DMS53 (cell line): ENCODE measurements at regions not wholly inside any gene's neighbourhood (a gene's known extent, or its start where the extent isn't known, plus 50 kb on each side); places are given as distances from the start of the nearest gene placed in this dataset.

Experiments used
- DNase-seq: peaks from one replicate; lab custom pipeline; 2025; lab: John Stamatoyannopoulos, UW

DNA sequence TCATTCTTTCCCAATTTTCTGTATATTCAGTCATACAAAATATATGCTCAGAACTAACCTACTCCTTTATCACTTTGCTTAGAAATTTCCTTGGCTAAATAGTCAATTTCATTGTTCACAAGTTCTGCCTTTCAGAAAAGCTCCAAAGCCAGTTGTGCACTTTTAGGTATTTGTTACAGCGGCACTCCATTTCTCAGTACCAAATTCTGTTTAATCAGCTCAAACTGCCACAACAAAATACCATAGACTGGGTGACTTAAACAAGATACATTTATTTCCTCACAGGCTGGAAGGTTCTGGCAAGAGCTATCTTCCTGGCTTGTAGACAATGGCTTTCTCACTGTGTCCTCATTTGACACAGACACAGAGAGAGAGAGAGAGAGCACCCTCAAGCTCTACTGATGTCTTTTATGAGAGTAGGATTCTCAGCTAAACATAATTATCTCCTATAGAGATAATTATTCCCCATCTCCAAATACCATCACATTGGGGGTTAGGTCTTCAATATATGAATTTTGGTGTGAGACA is 188.8 kb upstream of the FSTL5 start:
- DNase-seq, result no peak

DNA sequence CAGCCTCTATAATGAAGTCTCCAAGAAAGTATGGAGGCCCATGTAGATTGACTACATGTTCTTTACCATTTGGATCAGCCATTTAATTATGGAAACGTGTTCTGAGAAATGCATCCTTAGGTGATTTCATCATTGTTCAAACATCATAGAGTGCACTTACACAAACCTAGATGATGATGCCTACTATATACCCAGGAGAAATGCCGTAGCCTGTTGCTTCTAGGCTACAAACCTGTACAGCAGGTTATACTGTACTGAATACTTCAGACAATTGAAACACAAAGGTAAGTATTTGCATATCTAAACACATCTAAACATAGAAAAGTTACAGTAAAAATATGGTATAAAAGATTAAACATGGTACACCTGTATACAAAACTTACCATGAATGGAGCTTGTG is 186.5 kb upstream of the FSTL5 start:
- DNase-seq, result peak; percentile 89

DNA sequence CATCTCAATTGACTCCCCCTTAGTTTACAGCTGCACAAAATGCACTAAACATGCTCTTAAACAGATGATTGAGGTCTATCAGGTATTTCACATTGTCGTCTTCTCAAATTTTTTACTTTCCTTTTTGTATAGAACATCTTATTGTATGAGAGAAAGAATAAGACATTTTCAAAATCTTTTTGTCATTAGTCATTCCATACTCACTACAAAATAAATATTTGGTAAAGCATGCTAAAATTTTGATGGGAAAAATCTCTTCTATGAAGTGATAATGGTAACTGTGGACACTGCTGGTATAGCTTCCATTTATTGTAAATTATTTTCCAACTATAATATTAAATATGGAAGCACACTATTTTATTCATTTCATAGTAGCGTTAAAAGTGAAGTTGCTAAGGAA is 185.6 kb upstream of the FSTL5 start:
- DNase-seq, result no peak

DNA sequence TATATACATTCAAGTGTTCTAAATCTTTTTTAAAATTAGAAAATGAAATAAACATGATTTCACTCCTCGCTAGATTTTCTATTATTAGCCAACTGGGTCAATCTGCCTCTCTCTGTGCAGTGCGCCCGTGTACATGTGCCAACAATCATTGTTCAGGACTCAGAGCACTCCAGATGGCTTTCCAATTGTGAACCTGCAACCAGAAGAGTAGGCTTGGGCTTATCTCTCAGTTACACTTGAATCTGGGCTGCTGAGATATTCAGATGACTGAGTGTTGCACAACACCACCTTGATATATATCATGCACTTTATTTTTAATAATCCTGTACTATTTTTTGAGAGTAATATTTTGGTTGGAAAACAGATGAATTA is 184.0 kb upstream of the FSTL5 start:
- DNase-seq, result peak; percentile 1

DNA sequence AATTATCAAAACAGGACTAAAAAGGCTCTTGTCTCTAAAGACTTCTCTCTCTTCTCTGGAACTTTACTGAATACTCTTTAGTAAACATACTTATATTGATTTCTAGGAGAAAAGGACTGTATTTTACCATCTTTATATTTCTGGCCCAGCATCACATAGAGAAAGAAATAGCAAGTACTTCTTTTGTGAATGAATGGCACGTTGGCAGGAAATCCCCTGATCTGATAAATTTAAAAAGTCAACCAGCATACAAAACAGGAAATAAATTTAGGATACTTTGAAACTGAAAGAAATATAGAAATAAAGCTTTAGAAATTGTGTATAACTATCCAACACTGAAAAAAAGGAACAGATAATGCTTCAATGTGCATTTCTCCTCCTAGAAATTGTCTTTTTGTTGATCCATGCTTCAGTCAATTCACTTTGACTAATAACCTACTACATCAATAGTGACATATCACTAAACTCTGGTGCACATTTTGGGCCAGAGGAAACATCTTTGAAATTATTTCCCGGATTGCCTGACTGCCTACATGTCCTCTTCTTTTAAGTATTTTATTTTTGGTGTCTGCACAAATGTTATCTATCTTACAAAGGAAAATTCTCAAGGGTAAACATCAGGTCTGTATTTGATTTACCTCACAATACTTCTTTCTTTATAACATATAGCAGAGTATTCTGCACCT is 183.5 kb upstream of the FSTL5 start:
- no peak for DNase-seq

DNA sequence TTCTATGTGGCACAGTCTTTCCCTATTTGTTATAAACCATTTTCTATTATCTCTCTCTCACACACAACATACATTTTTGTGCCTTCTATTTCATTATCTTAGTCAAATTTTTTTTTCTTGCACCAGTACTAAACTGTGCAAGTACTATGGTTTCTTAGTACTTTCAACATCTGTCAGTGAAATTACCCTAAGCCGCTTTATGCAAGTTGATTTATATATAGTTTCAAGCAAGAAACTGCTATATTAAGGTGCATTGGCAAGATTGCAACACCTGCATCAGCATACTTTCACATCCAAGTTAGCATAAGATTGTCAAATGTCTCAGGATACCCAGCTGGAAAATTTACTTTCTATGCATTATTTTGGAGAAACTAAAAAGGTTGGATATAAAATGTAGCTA is 180.2 kb upstream of the FSTL5 start:
- no peak for DNase-seq

DNA sequence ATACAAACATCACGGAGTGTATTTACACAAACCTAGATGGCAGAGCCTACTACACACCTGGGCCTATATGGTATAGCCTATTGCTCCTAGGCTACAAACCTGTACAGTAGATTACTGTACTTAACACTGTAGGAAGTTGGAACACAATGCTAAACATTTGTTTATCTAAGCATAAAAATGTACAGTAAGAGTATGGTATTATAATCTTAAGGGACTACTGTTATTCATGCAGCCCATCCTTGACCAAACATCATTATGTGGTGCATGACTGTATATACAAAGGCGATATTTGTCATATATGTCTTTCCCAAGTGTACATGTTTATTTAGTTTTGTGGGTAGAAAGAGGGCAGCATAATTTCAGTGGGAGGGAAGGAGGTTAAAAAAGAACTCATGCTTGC is 177.7 kb upstream of the FSTL5 start:
- DNase-seq, result peak; percentile 81

DNA sequence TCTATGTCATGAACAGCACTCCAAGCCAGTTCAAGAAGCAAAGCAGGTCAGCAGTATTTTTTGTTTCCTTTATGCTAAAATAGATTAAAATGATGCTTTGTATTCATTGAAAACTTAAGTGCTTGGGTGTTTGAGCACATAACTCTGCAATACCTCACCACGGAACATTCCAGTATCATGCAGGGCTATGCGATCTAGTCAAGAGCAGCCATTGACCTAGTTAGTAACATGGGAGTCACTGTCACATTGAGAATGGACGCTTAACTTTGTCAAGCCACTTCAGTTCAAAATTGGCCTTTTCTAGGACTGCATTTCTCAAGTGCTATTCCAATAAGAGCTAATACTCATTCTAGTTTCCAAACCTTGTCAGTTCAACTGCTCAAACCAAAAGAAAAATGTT is 160.1 kb upstream of the FSTL5 start:
- peak; percentile 18 for DNase-seq

DNA sequence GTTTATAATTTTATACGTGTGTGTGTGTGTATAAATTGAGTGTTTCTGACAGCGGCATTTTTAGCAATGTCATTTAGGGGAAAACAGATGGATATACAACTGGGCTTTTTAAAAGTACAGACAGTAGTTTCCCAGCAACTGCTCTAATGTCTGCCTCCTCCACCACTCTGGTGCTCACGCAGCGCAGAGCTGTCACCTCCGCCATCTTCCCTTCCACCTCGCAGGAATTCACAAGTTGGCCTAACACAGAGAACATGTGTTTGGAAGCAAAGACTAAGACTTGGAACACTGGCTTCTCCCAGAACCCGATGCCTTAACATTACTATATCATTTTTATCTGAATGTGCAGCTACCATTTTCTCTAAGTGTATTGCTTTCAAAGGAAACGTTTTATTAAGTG is 158.3 kb upstream of the FSTL5 start:
- no peak for DNase-seq

DNA sequence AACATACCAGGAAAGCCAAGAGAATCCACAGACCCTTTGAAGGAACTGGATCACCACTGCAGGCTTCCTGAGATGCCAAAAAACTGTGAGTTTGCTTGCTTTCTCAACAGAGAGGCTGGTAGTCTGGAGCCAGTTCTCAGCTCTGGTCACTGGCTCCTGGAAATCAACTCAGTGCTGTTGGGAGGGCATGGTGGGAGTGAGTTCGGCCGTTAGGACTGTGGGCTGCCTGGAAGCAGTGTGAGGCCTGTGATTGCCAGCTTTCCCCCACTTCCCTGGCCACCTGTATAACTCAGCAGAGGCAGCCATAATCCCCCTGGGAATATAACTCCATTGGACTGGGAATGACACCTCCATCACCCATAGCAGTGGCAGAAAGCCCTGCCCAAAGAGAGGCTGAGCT is 122.0 kb upstream of the FSTL5 start:
- no peak for DNase-seq

DNA sequence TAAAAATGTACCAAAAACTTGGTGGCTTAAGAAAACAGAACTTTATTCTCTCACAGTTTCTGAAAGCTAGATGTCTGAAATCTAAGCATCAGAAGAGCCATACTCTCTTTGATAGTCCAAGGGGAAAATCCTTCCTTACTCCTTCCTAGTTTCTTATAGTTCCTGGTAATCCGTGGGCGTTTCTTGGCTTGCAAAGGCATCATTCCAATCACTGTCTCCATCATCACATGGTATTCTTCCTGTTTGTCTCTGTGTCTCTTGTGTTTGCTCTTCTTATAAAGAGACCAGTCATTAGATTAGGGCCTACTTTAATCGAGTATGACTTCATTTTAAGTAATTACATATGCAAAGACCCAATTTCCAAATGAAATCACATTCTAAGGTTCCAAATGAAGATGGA is 118.9 kb upstream of the FSTL5 start:
- no peak for DNase-seq

DNA sequence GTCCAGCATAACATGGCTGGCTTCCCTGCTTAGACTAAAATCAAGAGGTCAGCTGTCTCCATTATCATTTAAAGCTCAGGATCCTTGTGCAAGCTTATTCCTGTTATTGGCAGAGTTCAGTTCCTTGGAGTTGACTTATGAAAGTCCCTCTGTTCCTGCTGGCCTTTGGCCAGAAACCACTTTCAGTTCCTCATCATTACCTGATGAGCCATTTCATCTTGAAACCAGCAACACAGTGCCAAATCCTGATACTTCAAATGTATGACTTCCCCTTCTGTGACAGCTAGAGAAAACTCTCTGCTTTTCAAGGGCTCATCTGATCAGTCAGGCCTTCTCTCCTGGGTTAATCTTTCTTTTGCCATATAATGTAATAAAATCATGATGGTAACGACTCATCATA is 110.6 kb upstream of the FSTL5 start:
- DNase-seq, result peak; percentile 9

DNA sequence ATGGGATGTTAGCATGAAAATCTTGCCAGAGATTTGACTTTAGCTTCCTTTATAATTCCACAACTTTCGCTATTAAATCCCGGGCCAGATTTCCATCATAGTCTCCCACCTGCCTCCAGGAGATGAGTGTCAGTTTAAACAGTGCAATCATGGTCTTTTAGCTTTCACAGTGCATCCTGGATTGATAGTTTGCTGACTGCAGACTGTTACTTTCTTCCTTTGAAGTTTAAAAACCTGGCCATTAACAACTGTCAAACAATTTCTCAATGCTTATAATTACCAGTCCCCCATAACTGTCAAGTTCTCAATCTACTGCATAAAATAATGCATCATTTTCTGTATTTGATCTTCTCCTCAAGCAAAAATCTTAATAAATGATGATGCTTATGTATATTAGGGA is 108.4 kb upstream of the FSTL5 start:
- no peak for DNase-seq

DNA sequence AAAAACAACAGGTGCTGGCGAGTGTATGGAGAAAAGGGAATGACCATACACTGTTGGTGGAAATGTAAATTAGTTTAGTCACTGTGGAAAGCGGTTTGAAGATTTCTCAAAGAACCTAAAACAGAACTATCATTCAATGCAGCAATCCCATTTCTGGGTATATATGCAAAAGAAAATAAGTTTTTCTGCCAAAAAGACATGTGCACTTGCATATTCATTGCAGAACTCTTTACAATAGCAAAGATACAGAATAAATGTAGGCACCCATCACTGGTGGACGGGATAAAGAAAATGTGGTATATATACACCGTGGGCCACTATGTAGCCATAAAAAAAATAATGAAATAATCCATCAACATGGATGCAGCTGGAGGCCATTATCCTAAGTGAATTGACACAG is 105.1 kb upstream of the FSTL5 start:
- DNase-seq, result no peak

DNA sequence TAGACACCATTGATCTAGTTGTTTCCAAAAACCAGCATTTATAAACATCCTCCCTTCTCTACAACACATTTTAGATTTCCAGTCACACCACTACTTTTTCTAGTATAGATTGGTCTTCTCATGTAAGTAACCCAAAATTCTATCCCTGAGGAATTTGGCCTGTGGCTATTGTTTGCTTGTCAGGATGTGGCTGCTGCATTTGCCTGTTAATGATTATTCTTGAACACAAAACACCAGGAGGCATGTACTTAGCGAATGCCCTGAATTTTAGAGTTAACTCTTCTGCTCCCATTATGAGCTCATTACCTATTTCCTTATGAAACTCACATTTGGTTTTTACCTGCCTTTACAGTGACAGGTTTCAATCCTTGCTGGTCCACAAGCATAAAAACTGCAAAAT is 102.0 kb upstream of the FSTL5 start:
- DNase-seq, result no peak

DNA sequence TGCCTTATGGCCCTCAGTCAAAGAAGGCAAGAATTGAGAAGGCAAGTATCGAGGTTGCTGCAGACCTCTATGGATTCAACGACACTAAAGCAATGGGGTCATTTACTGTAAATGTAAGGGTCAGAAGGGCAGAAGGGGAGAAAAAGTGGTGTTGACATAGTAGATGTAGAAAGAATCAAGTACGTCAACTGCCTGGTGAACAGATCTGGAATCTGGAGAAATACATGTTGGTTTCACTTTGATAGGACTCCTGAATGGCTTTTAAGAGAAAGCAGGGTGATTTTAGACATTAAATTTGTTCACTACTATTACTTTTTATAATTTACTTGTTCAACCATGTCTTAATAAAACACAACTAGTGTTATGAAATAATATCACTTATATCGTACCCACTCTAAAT is 81.3 kb upstream of the FSTL5 start:
- no peak for DNase-seq

DNA sequence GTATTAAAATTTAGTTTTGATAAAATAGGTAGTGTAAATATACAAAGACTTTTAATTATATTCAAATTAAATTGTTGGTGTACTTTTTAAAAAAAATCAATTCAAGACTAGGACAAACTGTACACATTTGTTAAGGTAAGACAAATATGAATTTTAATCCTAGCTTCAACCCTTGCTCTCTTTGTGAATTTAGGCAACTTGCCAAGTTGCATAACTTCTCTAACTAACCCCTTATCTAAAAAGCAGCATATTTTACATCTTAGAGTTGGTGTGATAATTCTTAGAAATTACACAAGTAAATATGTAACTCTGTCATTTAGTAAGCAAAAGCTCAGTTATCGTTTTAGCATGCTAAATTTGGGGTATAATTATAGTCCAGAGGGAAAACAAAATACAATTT is 78.1 kb upstream of the FSTL5 start:
- no peak for DNase-seq

DNA sequence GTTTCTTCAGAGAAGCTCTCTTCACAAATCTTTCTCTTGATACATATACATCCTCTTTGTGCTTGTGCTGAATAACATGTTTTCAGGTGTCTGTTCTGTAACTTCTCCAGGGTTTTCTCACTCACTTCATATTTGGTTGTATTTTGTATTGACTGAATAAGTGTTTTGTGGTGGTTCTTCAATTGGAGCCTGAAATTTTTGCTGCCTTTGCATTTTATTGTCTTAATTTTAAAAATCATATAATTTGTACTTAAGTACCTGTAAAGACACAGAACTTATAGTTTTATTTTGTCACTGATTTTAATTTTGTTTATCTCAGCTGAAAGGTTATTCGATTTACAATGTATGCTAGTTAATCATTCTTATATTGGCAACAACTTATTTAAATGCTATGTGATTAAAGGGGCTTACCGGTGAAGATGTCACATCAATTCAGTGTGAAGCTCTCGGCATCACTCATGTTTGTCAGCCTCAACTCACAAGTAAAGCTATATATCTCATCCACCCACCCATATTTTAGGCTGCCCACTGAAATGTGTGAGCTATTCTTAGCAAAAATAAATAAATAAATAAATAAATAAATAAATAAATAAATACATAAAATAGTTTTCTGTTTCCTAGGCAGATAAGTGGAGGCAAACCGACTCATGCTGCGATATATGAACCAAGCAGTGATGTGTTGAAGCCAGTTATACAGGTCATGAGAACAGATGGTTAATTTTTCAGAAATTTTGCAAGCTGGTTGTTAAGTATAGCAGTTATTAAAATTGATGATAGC is 76.4 kb upstream of the FSTL5 start:
- no peak for DNase-seq

DNA sequence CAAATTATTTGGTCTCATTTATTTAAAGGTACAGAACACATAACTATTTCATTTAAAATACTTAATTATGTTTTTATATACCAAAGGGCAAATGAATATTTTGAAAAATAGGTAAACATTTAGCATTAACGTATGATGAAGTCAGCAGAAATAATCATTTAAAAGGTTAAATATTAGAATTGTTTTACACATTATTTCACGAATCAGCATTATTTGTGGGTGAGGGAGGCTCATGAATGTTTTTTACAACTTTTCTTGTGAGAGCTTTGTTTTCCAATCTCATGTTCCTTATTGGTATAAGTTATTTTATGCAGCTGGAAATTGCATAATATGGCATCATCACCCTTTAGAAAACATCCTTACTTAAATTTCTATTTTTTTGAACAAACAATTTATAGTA is 73.9 kb upstream of the FSTL5 start:
- no peak for DNase-seq

DNA sequence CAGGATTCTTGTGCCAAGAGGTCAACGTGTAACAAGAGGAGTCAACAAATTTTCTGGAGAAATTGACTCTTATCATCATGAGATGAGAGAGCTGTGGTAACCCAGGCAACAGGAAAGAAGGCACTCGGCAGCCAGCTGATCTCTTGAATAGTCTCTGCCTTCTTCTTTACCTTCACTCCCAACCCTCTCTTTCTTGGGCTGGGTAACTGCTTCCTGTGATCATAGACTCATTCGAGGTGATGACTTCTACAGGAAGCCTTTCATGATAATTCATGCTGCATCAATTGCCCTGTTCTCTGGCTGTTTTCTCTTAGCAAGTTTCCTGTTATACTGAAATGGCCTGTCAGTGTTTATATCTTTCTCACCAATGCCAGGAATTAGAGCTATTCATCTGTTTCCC is 70.8 kb upstream of the FSTL5 start:
- no peak for DNase-seq

DNA sequence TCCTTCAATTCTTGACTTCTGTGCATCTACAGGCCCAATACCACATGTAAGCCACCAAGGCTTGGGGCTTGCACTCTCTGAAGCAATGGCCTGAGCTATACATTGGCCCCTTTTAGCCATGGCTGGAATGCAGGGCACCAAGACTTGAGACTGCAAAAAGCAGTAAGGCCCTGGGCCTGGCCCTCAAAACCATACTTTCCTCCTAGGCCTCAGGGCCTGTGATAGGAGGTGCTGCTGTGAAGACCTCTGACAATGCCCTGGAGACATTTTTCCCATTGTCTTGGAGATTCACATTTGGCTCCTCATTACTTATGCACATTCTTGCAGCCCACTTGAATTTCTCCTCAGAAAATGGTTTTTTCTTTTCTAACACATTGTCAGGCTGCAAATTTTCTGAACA is 68.5 kb upstream of the FSTL5 start:
- DNase-seq, result no peak

DNA sequence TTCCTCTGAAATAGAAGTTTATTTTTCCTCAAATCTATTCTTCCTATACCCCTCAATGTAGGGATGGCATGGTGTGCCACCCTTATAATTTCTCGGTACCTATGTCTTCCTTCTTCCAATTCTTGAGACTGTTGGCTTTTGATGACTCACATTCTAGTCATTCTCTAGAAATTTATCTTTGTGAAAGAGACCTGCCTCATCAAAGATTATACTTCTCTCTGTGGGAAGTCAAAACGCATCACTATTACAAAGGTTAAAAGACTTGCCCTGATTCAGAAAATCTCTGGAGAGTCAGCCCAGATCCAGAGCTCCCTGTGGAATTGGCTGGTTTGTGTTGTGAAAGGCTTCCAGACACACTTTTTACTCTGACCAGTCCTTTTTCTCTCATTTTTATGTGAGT is 65.9 kb upstream of the FSTL5 start:
- DNase-seq, result no peak

DNA sequence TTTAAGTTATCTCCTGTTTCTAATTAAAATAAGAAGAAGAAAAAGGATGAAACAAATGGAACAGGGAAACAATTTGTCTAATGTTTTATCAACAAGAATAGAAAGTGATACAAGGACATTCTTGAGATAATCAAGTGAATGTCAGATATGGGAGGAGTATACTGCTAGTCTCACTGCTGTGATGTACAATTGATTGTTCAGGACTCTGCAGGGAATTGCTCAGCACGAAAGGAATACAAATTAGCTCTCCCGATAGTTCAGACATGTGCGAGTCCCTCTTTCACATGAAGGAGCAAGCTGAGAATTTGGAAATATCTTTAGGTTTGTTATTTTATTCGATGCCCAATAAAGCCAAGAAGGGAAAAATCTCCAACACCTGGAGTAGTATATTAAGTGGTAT is 57.3 kb upstream of the FSTL5 start:
- DNase-seq, result no peak
